ENCODE measurements at regions not wholly inside any gene's neighbourhood (a gene's known extent, or its start where the extent isn't known, plus 50 kb on each side); places are given as distances from the start of the nearest gene placed in this dataset.

DNA sequence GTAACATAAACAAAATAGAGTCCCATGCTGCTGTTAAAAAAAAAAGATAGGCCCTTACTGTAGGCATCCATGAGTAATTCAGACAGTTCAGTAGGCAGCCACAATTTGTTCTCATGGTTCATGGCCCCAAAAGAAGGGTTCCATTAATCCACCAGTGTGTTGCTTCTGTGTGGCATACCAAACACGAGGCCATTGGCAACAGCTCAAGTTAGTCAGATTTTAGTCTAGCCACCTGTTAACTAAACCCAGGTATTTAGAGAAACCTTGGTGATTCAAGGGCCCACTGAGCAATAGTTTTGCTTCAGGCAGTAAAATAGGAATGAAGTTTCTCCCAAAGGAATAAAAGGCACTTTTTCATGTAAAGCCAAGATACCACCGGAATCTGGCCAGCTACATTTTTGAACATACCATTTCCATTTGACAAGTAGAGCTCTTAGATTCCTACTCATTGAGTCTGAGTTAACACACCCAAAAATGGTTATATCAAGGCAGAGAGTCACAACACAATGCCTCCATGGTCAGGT lies 80.1 kb upstream of the SRD5A2 start:
- Histone ChIP-seq H2BK15ac (ENCODE audit: low read depth, low read length) (no peak overlapping the region), H4K20me1 (ENCODE audit: control insufficient read depth, insufficient read depth, insufficient read length) (no peaks in the 10 kb centered on the region), H2AK5ac (ENCODE audit: insufficient read length, low read length) (no peak overlapping the region), H3K9me3 (ENCODE audit: control insufficient read depth, low read depth, low read length) (no peaks in the 10 kb centered on the region), H4K8ac (replicated peaks; ENCODE audit: insufficient read length, low read depth, low read length) (no peak overlapping the region), H3K23me2 (ENCODE audit: insufficient read length, low read depth, low read length, poor library complexity, severe bottlenecking) (no peaks in the 10 kb centered on the region), H2BK5ac (ENCODE audit: insufficient read length, low read length) (no peak overlapping the region), H2BK120ac (ENCODE audit: low read depth, low read length, poor library complexity, severe bottlenecking) (no peak overlapping the region), H3K9ac (ENCODE audit: extremely low read depth, insufficient read length, low read length) (no peak overlapping the region), H4K5ac (ENCODE audit: insufficient read length, low read depth, low read length) (no peak overlapping the region), H3K79me2 (ENCODE audit: insufficient read depth, low read length) (no peaks in the 10 kb centered on the region), H4K91ac (ENCODE audit: insufficient read length, low read depth, low read length) (no peak overlapping the region), H3K4me2 (ENCODE audit: insufficient read depth, insufficient read length, low read length) (no peak overlapping the region), H3K27me3 (ENCODE audit: insufficient read depth, low read length) (no peaks in the 10 kb centered on the region), H2AFZ (ENCODE audit: low read length) (no peak overlapping the region), H3K23ac (ENCODE audit: insufficient read length, low read depth, low read length) (no peak overlapping the region), H3K56ac (ENCODE audit: insufficient read length, low read depth, low read length) (no peak overlapping the region), H3K4me1 (ENCODE audit: insufficient read depth, low read length) (no peaks in the 10 kb centered on the region), H3K79me1 (ENCODE audit: insufficient read depth, low read depth, low read length, poor library complexity, severe bottlenecking) (no peaks in the 10 kb centered on the region), H3K27ac (ENCODE audit: insufficient read length, low read depth, low read length) (no peak overlapping the region), H3T11ph (ENCODE audit: low read length) (no peak overlapping the region), H2BK12ac (ENCODE audit: insufficient read length, low read depth, low read length) (no peak overlapping the region), H3K4ac (ENCODE audit: low read depth, low read length) (no peak overlapping the region), H3K14ac (ENCODE audit: insufficient read depth, low read length) (no peak overlapping the region), H3K18ac (ENCODE audit: insufficient read length, low read depth, low read length) (no peak overlapping the region), H2BK20ac (ENCODE audit: low read depth, low read length, poor library complexity, severe bottlenecking) (no peak overlapping the region)
- DNase-seq, result no peak
- Mint-ChIP-seq H3K27me3 (ENCODE audit: low read depth) (peaks cover 5% of the 10 kb centered on the region), H3K9me3 (peaks cover 0 to 5% of the 10 kb centered on the region in 2 experiments; a peak in 1 of 5 replicates), H3K27ac (no peak overlapping the region), H3K4me1 (no peaks in the 10 kb centered on the region), H3K36me3 (ENCODE audit: insufficient read depth in 1 of 3, low read depth in 3 of 3) (no peaks in the 10 kb centered on the region), H3K4me3 (no peak overlapping the region)
- WGBS (ENCODE audit: extremely low coverage, insufficient read length, low lambda C conversion rate), result no CpG with 5 or more reads among the region's 2 CpGs
- TF ChIP-seq, protein P1, sequence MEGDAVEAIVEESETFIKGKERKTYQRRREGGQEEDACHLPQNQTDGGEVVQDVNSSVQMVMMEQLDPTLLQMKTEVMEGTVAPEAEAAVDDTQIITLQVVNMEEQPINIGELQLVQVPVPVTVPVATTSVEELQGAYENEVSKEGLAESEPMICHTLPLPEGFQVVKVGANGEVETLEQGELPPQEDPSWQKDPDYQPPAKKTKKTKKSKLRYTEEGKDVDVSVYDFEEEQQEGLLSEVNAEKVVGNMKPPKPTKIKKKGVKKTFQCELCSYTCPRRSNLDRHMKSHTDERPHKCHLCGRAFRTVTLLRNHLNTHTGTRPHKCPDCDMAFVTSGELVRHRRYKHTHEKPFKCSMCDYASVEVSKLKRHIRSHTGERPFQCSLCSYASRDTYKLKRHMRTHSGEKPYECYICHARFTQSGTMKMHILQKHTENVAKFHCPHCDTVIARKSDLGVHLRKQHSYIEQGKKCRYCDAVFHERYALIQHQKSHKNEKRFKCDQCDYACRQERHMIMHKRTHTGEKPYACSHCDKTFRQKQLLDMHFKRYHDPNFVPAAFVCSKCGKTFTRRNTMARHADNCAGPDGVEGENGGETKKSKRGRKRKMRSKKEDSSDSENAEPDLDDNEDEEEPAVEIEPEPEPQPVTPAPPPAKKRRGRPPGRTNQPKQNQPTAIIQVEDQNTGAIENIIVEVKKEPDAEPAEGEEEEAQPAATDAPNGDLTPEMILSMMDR (conservative IDR thresholded peaks at IDR 0.05), result no peak

Data from H9 (cell line).